ENCODE measurements at regions not wholly inside any gene's neighbourhood (a gene's known extent, or its start where the extent isn't known, plus 50 kb on each side); places are given as distances from the start of the nearest gene placed in this dataset.
"Not testable (repeated sequence)": the region's sequence is repeated elsewhere in the genome, so short reads cannot be mapped to it uniquely, and the experiment has no call there.

DNA sequence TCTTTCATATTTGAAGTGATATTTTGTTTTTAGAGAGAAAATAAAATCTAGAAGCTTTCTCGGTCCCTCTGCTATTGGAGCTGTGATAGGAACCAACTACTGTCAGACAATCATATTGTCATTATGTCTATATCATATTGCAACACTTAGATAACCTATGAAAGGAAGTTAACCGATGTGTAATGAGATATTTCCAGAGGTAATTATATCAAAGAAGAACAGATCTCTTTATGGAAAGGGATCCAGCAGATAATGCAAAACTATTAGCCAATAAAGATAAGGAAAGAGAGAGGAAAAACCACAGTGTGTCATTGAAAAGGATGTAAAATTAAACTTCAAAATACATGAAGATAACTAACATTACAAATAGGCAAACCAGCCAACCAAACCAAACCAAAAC is 529.1 kb upstream of the CCDC54 start:
- H3K79me2 ChIP-seq (ENCODE audit: low read length) = no peaks in the 10 kb centered on the region
- no peaks in the 10 kb centered on the region for H3K27me3 ChIP-seq (ENCODE audit: low read depth, low read length)
- H3K36me3 ChIP-seq (replicated peaks; ENCODE audit: low read depth, low read length) = no peaks in the 10 kb centered on the region
- H3K9ac ChIP-seq (ENCODE audit: low read length) = no peak overlapping the region
- no peaks in the 10 kb centered on the region for H4K20me1 ChIP-seq (ENCODE audit: insufficient read depth, low read length)
- TF ChIP-seq, protein P1, sequence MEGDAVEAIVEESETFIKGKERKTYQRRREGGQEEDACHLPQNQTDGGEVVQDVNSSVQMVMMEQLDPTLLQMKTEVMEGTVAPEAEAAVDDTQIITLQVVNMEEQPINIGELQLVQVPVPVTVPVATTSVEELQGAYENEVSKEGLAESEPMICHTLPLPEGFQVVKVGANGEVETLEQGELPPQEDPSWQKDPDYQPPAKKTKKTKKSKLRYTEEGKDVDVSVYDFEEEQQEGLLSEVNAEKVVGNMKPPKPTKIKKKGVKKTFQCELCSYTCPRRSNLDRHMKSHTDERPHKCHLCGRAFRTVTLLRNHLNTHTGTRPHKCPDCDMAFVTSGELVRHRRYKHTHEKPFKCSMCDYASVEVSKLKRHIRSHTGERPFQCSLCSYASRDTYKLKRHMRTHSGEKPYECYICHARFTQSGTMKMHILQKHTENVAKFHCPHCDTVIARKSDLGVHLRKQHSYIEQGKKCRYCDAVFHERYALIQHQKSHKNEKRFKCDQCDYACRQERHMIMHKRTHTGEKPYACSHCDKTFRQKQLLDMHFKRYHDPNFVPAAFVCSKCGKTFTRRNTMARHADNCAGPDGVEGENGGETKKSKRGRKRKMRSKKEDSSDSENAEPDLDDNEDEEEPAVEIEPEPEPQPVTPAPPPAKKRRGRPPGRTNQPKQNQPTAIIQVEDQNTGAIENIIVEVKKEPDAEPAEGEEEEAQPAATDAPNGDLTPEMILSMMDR (IDR thresholded peaks at IDR 0.05; ENCODE audit: low read depth, low read length) = no peak
- no peak for TF ChIP-seq EZH2phosphoT487 (IDR thresholded peaks at IDR 0.05; ENCODE audit: low read depth)
- no peak overlapping the region for H3K27ac ChIP-seq (ENCODE audit: low read length)
- no peaks in the 10 kb centered on the region for H3K4me1 ChIP-seq (ENCODE audit: low read length)
- H2AFZ ChIP-seq (ENCODE audit: low read depth, low read length) = no peak overlapping the region
- no peak overlapping the region for H3K4me3 ChIP-seq (ENCODE audit: low read length)
- no peak overlapping the region for H3K4me2 ChIP-seq (ENCODE audit: low read length)
- no peaks in the 10 kb centered on the region for H3K9me3 ChIP-seq (ENCODE audit: insufficient read depth, low read length)

DNA sequence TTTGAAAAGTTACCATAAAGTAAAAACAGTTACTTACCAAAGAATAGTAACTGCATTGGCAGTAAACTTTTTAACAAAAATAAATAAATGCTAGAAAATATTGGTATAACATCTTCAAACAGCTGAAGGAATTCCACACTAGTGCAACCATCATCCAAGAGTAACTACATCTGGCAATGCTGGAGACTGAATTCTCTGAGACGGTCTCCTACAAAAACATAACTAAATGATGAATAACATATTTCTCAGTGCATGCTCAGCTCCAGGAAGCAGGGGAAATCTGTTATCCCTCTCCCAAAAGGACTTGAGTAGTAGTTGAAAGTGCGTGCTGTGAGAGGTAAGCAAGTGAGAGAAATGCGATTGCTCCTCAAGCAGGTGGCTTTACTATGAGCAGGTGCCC is 526.8 kb upstream of the CCDC54 start:
- Histone ChIP-seq H3K4me1 (ENCODE audit: low read length) (no peaks in the 10 kb centered on the region), H3K36me3 (replicated peaks; ENCODE audit: low read depth, low read length) (no peaks in the 10 kb centered on the region), H3K27me3 (ENCODE audit: low read depth, low read length) (no peaks in the 10 kb centered on the region), H2AFZ (ENCODE audit: low read depth, low read length) (no peak overlapping the region), H4K20me1 (ENCODE audit: insufficient read depth, low read length) (no peaks in the 10 kb centered on the region), H3K9ac (ENCODE audit: low read length) (no peak overlapping the region), H3K4me2 (ENCODE audit: low read length) (no peak overlapping the region), H3K27ac (ENCODE audit: low read length) (no peak overlapping the region), H3K4me3 (ENCODE audit: low read length) (no peak overlapping the region), H3K79me2 (ENCODE audit: low read length) (no peaks in the 10 kb centered on the region), H3K9me3 (ENCODE audit: insufficient read depth, low read length) (no peaks in the 10 kb centered on the region)
- TF ChIP-seq EZH2phosphoT487 (IDR thresholded peaks at IDR 0.05; ENCODE audit: low read depth) = no peak
- TF ChIP-seq, protein P1 (IDR thresholded peaks at IDR 0.05; ENCODE audit: low read depth, low read length) = no peak

DNA sequence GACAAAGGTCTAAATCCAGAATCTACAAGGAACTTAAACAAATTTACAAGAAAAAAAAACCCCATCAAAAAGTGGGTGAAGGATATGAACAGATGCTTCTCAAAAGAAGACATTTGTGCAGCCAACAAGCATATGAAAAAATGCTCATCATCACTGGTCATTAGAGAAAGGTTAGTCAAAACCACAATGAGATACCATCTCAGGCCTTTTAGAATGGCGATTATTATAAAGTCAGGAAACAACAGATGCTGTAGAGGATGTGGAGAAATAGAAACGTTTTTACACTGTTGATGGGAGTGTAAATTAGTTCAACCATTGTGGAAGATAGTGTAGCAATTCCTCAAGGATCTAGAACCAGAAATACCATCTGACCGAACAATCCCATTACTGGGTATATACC is 518.9 kb upstream of the CCDC54 start:
- not testable (repeated sequence) for H3K4me1 ChIP-seq (ENCODE audit: low read length); H4K20me1 ChIP-seq (ENCODE audit: insufficient read depth, low read length); H3K27ac ChIP-seq (ENCODE audit: low read length); H3K36me3 ChIP-seq (replicated peaks; ENCODE audit: low read depth, low read length); H2AFZ ChIP-seq (ENCODE audit: low read depth, low read length); H3K79me2 ChIP-seq (ENCODE audit: low read length); H3K27me3 ChIP-seq (ENCODE audit: low read depth, low read length); H3K4me2 ChIP-seq (ENCODE audit: low read length); H3K9ac ChIP-seq (ENCODE audit: low read length); H3K4me3 ChIP-seq (ENCODE audit: low read length); H3K9me3 ChIP-seq (ENCODE audit: insufficient read depth, low read length)

DNA sequence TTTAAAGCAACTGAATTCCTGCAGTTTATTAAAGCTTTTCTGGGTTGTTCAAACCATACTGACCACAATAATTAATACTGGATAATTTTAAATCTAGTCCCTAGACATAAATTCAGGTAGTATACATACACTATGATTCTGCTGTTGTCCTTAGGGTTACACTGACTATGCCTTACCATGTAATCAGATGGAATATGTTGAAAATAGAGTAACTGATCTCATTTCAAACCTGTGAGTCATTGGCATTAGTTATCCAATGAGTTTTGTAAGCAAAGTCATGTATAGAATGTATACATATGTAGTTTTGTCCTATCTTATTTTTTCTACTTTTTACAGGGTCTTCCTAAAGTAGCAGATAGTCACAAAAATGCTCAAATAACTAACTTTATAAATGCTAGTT is 517.1 kb upstream of the CCDC54 start:
- Histone ChIP-seq H3K79me2 (ENCODE audit: low read length) (no peaks in the 10 kb centered on the region), H3K4me3 (ENCODE audit: low read length) (no peak overlapping the region), H3K27ac (ENCODE audit: low read length) (no peak overlapping the region), H3K4me2 (ENCODE audit: low read length) (no peak overlapping the region), H2AFZ (ENCODE audit: low read depth, low read length) (no peak overlapping the region), H3K27me3 (ENCODE audit: low read depth, low read length) (no peaks in the 10 kb centered on the region), H3K9me3 (ENCODE audit: insufficient read depth, low read length) (no peaks in the 10 kb centered on the region), H4K20me1 (ENCODE audit: insufficient read depth, low read length) (no peaks in the 10 kb centered on the region), H3K4me1 (ENCODE audit: low read length) (no peaks in the 10 kb centered on the region), H3K36me3 (replicated peaks; ENCODE audit: low read depth, low read length) (no peaks in the 10 kb centered on the region), H3K9ac (ENCODE audit: low read length) (no peak overlapping the region)
- no peak for TF ChIP-seq EZH2phosphoT487 (IDR thresholded peaks at IDR 0.05; ENCODE audit: low read depth)
- TF ChIP-seq, protein P1 (IDR thresholded peaks at IDR 0.05; ENCODE audit: low read depth, low read length) = no peak

DNA sequence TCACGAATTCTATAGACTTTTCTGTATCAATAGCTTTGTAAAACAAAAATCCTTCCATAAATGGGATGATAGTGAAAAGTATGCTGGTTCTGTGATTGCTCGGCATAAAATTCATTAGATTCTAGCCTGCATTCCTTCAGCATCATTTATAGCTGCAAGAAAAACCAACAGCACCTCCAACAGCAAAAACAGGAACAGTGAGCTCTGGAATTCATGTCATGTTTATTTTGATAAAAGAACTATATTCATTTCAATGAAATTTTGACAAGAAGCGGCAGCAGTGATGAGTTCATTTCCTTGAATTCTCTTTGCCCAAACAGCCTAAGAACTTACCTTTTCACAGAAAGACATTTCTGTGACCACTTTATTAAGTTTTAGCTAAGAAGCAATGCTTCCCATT is 515.2 kb upstream of the CCDC54 start:
- Histone ChIP-seq H4K20me1 (ENCODE audit: insufficient read depth, low read length) (no peaks in the 10 kb centered on the region), H3K36me3 (replicated peaks; ENCODE audit: low read depth, low read length) (no peaks in the 10 kb centered on the region), H2AFZ (ENCODE audit: low read depth, low read length) (0 out of 2 replicates have a peak overlapping the region, but pooled peaks have one; percentile 30), H3K4me2 (ENCODE audit: low read length) (no peak overlapping the region), H3K4me1 (ENCODE audit: low read length) (no peaks in the 10 kb centered on the region), H3K4me3 (ENCODE audit: low read length) (no peak overlapping the region), H3K27me3 (ENCODE audit: low read depth, low read length) (no peaks in the 10 kb centered on the region), H3K9me3 (ENCODE audit: insufficient read depth, low read length) (no peaks in the 10 kb centered on the region), H3K79me2 (ENCODE audit: low read length) (no peaks in the 10 kb centered on the region), H3K27ac (ENCODE audit: low read length) (no peak overlapping the region), H3K9ac (ENCODE audit: low read length) (no peak overlapping the region)
- TF ChIP-seq, protein P1 (IDR thresholded peaks at IDR 0.05; ENCODE audit: low read depth, low read length) = no peak
- no peak for TF ChIP-seq EZH2phosphoT487 (IDR thresholded peaks at IDR 0.05; ENCODE audit: low read depth)
